ENCODE measurements at regions not wholly inside any gene's neighbourhood (a gene's known extent, or its start where the extent isn't known, plus 50 kb on each side); places are given as distances from the start of the nearest gene placed in this dataset.

DNA sequence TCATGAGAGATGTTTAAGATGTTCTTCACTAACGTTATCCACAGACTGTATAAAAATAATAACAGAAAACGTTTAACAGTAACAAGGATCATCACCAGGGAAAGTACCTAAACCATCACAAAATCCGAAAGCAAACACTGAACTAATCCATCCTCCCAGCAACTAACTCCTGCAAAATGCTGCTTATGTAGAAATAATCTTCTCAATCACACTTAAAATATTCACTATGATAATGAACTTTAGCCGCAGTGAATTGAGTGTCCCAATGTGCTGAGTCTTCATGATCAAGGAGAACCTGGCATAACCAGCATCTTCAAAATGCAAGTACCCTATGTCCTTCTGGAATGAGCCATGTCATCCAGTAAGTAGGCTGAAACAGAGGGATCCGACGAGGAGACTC, 166.1 kb downstream of the LTN1 start:
- DNase-seq = no peak

DNA sequence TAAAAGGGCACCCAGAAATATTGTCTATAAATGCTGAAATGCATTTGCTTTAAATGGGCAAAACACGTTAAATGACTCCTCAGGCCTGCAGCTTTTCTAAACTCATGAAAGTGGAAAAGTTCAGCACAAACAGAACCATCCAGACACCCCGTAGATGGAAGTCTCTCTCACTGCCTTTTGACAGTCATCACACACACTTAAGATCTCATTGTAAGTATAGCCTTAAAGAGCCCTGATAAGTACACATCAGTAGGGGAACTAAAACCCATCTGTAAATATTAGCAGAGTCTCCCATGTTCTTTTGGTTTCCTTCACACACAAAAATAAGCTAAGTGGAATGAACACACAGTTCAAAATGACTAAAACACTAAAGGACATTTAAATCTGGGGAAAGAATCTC, 166.7 kb downstream of the LTN1 start:
- no peak for DNase-seq

DNA sequence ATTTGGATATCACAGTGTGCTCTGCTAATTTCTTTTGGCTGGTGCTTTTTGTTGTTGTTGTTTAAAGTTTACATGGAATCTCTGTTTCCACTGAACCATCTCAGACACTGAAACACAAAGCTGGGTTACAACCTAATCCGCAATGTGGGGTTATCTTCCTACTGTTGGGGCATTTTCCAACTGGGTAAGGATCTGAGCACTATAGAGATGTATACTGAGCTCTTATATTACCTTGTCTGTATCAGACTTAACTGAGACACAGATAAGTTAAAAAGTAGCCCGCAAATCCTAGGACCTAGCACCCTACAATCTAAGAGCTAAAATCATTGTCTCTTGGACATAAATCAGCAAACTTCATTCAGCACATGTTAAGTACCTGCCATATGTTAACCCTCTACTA, 169.2 kb downstream of the LTN1 start:
- DNase-seq = no peak

DNA sequence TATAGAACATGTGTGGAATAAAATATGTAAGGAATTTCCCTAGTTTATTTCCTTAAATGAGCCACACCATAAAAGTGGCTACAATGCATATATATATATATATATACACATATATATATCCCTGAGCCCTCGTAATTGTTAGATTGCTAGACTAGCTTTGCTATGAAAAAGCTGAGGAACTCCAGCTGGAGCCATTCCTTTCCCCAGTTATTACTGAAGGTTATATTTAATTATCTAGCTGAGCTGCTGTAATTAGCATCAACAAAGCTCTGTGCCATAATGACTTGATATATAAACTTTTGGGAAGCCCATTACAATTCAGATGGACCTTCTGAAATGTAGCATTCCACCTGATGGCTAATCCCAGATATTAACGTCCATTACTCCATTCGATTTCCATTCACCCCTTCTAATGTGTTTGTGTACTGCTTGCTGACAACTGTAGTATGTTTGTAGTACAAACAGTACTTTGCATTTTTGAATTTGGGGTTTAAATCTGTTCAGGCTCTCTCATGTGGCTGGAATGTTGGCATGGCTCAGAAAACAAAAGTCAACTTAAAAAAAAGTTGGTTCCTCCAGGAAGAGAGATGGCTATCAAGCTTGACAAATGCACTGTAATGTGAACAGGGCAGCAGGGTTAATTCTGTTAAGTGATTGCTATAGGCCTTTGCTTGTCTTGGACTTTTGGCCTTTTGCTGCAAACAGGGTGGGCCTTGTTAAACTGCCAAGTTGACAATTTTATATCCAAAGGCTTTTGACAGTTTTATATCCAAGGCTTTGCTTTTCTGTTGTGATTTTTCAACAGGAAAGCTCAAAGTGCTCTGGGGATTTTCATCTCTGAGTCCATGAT, 170.0 kb downstream of the LTN1 start:
- no peak for DNase-seq

DNA sequence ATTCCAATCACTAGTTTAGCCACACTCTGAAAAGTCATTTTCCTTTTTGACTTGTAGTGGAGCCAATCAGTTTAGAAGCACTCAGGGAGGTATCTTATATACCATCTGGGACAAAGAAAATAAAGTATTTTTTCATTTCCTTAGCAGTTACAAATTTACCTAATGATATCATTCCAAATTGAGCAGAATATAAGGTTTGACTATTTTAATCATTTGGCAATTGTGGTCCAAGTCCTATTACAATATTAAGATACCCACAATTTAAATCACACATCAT, 170.6 kb downstream of the LTN1 start:
- no peak for DNase-seq

DNA sequence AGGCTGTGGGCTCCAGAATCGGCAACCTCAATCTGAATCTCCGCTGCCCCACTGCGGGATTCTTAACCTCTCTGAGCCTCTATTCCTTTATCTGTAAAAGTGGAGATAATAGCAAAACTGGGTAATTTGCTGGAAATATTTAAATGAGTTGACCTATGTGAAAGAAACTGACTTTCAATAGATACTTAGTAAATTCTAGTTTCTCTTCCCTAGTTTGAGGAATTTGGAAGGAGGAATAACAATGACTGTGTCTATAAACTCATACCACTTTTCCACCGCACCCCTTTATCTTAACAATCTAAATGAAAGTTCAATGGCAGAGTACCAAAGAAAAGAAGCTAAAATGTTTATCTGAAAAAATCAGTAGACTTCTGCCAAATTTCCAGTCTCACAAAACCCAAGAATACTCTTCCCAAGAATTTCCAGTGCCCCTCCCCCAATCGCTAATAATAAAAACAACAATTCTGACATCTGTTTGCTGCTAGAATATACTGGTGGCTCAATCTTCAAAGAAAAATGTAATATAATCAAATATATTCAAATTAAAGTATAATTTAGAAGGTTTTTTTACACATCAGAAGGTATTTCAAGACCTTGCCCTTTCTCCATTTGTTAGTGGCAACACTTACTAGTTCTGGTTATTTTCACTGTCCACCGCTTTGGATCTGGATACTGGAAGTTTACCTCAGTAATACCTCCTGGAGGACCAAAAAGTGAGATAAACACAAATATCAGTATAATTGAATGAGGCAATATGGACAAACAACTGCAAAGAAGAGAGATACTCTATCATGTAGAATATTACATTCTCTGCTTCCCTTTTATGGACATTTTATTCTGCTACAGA, 171.2 kb downstream of the LTN1 start:
- no peak for DNase-seq

DNA sequence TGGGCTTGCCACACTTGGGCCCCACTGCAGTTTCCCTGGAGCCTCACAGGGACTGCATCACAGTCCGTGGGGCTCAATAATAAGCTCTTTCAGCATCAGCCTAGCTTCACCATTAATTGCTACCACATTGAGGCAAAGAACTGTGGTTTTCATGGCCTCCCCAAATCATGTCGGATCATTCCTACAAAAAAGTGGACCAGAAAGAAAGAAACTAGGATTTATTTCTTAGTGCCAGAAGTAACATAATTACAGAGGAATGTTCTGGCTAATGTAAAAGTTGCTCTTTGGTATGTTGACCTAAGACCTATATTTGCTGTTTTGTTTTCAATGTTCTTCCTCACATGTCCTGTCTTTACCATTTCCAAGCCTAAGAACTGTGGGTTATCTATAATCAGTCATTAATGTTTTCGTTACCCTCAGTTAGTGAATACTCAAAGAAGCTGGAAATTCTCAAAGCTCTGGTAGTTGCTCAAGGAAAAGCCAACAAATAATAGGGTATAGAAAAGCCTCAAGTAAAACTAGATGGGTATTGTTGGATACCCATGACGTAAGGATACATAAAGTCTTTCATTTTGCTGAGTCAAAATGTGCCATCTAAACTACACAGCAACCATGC, 173.9 kb downstream of the LTN1 start:
- no peak for DNase-seq

DNA sequence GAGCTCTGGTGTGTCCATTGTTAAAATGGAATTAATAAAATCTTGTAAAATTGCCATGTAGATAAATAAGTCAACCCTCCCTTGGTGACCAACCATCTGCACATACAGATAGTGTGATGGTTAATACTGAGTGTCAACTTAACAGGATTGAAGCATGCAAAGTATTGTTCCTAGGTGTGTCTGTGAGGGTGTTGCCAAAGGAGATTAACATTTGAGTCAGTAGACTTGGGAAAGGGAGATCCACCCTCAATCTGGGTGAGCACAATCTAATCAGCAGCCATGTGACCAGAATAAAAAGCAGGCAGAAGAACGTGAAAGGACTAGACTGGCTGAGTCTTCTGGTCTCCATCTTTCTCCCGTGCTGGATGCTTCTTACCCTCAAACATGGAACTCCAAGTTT, 174.8 kb downstream of the LTN1 start:
- no peak for DNase-seq

DNA sequence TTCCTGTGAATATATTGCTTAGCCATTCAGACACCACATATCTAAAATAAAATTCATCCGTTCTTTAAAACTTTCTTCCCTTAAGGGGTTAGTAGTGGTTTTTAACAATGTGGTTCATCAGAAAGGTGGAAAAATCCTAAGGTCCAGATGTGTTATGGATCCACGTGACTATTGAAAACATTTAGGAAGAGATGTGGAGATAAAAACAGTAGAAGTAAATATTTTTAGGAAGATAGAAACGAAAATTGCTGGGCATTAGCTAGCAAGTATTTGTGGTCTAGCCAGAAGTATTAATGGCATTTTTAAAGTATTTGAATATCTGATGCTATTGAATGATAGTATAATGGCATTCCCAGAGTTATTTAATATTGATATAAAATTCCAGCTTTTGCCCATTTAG, 180.8 kb downstream of the LTN1 start:
- DNase-seq = no peak

DNA sequence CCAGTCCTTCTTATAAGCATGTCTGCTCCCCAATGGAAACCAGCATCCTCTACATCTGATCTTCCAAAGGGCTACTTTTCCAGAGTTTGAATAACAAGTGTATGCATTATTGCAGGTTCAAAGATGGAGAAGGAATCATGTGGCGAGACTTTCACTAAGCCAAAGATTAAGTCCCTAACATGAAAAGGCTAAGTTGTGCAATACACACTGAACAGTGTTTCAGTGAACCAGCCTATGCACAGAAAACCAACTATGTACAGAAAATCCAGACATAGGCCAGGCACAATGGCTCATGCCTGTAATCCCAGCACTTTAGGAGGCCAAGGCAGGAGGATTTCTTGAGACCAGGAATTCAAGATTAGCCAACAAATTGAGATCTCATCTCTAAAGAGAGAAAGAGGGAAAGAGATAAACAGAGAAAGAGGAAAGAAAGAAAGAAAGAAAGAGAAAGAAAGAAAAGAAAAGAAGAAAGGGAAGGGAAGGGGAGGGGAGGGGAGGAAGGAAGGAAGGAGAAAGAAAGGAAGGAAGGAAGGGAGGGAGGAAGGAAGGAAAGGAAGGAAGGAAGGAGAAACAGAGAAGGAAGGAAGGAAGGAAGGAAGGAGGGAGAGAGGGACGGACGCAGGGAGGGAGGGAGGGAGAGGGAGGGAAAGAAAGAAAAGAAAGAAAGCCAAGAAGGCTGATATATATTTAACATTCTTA, 181.7 kb downstream of the LTN1 start:
- no peak for DNase-seq

DNA sequence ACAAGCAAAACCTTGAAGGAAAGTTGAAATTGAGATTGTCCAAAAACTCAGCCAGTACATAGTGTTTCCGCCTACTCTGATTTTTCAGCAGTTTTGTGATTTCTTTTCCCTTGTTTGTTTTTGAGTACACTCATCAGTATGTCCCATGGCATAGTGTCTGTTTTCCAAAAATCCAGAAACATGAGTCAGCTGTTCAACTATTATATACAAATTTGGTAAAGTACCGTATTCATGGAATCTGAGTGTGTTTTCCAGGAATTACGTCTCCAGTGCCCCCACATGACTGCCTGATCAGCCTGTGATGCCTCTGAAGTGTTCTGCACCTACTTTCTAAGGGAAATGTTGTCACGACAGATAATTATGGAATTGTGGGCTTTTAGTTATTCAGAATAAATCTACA, 186.8 kb downstream of the LTN1 start:
- no peak for DNase-seq

DNA sequence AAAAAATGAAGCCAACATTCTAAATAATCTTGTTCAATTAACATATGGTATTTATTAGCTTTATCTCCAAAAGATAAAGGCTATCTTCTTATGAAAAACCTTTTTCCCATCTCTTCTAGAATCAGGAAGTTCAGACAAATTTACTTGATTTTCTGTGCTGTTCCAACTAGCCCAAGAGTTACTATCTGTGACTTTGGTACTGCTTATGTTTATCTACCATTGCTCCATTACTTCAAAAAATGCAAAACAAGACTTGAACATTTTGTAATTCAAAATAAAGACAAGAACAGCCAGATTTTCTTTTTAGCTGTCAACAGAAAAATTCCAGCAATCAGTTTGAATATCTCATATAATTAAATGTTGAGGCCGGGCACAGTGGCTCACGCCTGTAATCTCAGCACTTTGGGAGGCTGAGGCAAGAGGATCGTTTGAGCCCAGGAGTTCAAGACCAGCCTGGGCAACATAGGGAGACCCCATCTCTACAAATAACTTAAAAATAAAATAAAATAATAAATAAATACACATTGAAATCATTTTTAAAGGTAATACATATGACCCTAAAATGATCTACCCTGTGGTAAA, 188.5 kb downstream of the LTN1 start:
- DNase-seq = no peak

DNA sequence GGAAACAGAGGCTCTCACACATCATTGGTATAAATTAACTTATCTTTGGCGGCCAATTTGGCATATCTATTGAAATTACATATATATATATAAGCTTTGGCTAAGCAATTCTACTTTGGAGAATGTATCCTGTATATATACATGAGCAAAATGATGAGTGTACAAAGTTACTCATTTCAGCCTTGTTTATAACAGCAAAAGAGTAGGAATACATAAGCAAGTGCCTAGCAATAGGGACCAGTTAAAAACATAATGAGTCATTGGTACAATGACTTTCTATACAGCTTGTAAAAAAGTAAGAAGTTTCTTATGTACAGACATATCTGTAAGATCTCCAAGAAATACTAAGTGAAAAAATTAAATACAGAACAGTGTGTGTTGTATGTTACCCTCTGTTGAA, 190.8 kb downstream of the LTN1 start:
- no peak for DNase-seq

DNA sequence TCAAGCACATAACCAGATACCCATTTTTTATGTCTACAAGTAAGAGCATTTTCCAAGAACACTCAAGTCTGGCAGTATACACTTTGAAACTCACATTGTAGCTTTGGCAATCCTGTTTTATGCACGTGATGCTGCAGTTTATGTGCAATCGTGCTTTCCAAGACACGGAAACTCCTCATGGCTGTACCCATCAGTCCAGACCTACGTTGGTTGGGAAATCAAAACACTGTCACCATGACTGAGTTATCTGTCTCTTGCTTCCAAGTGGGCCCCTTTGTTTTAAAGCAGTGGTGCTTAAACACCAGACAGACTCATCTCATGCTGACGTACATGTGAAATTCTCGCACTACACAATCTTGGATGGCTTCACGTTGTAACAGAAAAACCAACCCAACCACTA, 192.8 kb downstream of the LTN1 start:
- DNase-seq = no peak

DNA sequence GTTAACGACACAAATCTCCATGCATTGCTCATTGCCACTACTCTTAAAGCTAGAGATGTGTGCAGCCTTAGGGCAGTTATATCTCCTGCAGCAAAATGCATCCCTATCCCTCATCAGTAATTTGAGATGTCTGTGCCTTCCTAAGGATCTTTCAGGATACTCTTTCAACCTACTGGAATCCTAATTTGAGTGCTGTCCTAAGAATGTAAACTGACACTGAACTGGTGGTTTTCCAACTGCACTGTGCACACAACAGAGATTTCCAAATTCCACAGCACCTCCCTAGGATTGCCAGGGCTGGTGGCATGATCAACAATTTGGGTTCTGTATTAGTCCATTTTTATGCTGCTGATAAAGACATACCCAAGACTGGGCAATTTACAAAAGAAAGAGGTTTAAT, 193.9 kb downstream of the LTN1 start:
- no peak for DNase-seq

DNA sequence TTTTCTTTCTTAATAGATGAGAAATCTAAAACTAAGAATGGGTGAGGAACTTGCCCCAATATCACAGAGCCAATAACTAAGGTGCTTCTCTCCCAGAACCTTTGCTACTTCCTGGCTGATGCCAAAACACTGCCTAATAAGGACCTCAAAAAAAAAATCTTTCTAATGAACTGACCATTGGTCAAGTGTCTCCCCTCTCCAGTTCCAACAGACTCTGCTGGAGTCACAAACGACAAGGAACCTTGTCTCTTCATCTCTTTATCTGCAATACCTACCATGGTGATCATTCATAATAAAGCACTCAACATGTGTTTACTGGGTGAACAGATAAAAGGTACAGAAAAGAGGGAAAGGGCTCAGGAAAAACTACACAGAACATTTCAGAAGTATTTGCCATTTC, 197.4 kb downstream of the LTN1 start:
- no peak for DNase-seq

DNA sequence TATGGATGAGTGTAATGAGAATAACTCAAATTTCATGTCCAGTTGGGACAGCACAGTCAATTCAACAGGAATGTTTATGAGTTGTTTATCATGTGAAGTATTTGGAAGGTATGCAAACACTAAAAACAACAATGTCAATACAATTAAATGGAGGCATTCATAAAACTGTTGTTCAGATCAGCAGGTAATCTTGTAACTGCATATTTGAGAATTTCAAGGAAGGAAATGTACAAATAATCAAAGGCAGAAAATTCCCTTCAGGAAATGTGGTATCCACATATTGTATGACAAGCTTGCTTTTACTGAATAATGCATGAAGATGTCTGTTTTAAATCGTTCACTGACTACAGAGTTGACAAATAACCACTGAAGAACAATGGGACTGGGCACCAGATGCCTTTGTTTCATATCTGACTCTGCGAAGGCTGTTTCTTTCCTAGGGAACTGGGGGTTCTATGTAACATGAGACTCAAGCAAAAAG, 198.3 kb downstream of the LTN1 start:
- no peak for DNase-seq

DNA sequence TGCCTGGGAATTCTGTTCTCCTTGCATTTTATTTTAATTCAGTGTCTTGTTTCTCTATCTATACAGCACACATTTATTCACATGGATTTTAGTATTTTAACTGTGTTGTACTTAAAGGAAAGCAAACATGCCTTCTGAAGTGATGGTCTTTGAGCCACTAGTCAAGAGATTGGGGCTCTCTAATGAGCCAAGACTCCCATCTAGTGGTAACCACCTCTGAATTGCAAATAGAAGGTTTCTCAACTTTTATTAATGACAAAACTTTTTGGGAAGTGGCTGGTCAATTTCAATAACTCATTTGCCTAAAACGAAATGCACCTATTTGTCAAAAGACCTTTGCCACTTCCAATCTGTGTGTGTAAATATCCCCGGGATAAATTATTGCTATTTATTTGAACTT, 199.6 kb downstream of the LTN1 start:
- DNase-seq = no peak

DNA sequence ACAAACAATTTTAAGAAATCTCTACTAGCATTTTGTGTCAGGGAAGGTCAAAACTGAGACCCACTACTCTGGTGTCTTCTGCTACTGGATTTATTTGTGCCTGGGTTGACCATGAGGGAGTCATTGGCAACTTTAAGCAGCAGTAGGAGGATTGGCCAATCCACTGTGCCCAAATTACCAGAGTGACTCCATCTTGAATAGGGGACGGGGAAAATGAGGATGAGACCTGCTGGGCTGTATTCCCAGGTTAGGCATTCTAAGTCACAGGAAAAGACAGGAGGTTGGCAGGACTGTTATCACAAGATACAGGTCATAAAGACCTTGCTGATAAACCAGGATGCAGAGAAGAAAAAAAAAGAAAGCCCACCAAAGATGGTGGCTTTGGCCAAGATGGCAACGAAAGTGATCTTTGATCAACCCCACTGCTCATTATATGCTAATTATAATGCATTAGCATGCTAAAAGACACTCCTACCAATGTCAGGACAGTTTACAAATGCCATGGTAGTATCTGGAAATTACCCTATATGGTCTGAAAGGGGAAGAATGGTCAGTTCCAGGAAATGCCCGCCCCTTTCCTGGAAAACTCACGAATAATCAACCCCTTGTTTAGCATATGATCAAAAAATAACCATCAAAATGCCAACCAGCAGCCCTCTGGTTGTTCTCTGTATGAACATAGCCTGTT, 200.9 kb downstream of the LTN1 start:
- DNase-seq = no peak

DNA sequence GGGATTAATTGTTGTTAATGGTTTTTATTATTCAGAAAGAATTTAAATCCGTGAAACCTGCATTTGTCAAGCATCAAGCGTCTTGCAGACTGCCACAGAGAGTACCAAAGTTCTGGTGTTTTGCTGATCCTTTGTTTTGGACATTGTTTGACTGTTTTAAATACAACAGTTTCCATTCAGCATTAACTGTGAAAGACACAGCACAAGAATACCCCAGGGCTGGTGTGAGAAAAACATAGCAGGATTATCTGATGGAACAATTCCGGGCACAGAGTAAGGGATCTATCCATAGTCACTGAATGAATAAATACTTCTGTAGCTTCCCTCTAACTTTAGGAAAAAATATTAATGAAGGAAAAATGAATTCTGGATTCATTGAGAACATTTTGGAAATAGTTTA, 202.3 kb downstream of the LTN1 start:
- DNase-seq = no peak

DNA sequence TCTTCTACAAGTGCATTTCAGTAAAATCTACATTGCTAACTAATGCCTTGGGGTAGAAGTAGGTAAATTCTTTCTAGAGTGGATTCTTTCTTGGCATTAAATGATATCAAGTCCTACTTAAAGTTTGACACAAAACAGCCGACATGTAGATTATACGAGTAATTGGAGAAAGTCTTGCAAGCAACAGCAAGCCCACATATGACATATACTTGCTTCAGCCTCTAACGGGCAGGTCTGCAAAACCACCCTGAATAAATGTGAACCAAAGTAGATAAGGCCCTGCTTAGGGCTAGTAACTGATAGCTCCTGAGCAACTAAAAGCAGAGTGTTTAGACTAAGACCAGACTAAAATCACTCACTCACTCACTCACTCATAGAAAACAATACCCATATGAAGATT, 203.2 kb downstream of the LTN1 start:
- no peak for DNase-seq

DNA sequence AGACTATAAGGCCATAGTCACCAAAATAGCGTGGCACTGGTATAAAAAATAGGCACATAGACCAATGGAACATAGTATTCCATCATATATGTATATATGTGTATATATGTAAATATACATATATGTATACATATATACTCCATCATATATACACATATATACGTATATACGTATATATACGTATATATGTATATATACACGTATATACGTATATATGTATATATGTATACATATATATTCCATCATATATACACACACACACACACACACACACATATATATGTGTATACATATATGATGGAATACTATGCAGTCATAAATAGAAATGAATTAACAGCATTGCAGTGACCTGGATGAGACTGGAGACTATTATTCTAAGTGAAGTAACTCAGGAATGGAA, 204.6 kb downstream of the LTN1 start:
- DNase-seq = no peak

Measured in central memory CD4-positive, alpha-beta T cell (primary cell).